ENCODE measurements at regions not wholly inside any gene's neighbourhood (a gene's known extent, or its start where the extent isn't known, plus 50 kb on each side); places are given as distances from the start of the nearest gene placed in this dataset.
"Not testable (repeated sequence)": the region's sequence is repeated elsewhere in the genome, so short reads cannot be mapped to it uniquely, and the experiment has no call there.

DNA sequence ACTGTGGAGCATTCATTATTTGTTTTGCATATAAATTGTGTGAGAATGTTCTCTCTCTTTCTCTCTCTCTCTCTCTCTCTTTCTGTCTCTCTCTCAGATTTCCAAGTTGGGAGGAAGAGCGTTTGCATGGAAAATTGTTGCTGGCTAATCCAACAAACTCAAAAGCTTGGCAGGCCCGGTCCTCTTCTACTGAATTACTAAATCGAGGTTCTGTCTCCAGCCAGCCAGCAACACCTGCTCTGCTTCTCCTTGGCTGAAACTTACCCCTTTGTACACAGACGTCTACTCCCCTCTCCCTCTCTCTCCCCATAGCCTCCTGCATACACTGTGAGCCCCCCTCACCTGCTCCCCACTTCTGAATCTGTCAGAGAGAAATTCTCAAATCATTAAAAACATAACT, 996.4 kb upstream of the AUTS2 start:
- DNase-seq = no peak

DNA sequence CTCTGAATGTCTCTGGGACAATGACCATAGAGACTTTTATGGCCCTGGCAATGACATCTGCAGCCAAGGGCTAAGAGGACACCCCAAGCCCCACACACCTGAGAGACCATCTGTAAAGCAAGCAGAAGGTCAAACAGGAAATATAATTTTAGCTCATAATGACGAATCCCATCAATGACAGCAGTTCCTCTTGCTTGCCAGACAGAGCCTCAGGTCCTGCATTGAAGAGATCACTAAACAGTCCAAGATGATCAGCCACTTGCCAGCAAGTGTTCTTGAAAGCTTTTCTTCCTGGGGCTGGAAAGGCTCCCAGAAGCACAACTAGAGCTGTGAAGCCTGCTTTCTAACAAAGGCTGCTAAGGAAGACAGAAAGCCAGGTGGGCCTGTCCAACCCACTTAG, 993.7 kb upstream of the AUTS2 start:
- DNase-seq = no peak

DNA sequence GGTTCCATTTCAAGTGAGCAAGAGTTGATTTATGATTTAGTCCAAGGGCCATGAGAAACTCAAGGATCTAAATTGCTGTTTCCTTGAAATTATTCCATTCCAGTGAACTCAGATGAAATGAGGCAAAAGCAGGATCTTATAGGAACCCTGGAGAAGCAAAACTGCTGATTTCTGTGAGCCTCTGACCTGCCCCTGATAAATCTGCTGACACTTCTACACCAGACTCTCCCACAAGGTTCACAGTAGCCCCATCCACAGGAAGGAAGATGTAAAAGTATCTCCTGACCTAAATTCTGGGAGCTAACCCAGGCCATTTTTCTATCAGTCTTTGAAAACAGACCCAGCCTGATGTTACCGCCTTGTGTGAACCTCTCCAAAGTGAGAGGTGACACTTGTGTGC, 987.6 kb upstream of the AUTS2 start:
- DNase-seq = no peak

DNA sequence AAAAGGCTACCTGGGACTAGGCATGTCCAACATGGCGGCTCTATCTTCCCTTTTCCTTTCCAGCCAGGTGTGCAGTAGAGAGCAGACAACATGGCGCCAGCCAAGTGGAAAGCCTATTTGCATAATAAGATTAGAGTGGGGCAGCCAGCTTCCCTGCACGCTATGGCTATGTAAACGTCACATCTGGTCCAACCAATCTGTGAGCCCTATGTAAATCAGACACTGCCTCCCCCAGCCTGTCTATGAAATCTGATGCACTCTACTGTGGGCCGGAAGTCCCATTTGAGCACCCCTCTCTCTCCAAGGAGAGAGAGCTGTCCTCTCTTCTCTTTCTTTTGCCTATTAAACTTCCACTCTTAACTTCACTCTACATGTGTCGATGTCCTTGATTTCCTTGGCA, 984.9 kb upstream of the AUTS2 start:
- DNase-seq = no peak

DNA sequence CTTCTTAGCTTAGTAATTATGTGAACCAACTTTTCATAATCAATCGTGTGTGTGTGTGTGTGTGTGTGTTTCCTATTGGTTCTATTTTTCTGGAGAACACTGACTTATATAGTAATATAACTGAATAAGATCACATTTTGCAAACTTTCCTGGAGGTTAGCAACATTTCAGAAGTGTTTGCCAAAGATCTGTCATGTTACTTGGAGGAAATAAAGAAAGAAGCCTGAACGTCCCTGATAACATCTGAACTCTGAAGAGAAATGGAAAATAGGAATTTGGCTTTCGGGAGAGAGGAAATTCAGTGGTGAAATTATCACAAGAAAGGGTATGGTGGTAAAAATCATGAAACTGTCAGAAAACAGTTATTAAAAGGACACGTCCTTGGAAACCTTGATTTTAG, 984.4 kb upstream of the AUTS2 start:
- no peak for DNase-seq

DNA sequence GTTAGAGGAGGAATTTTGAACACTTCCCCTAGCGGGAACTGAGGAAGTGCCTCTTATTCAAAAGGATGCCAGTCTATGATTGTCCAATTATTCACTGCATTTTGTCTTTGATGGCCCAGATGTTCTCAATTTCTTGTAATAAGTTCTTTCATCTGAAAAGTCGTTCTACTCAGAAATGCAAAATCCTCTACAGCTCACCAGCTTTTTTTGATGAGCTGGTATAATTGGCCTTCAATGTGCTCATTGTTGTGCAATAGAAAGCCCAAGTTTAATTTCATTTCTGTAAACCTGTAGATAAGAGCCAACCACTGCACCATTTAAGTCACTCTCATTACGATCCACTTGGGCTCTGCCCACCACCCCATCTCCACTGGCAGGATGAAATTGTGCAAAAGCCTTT, 978.7 kb upstream of the AUTS2 start:
- no peak for DNase-seq

DNA sequence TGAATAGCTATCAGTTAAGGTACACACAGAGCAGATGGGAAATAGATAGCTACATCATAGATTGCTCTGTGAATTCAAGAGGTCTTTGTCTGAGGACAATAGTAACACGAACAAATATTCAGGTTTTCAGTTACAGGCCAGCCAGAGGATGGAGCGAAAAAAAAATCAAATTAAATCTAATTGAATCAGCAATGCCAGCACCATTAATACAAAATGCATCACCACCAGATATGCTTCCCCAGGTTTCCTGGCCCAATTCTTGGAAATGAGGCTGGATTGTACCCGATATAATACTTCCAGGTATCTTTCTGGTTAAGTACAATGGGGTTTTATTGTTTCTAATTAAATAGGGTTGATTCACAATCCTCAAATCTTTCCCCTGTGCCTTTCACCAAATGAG, 975.8 kb upstream of the AUTS2 start:
- DNase-seq = no peak

DNA sequence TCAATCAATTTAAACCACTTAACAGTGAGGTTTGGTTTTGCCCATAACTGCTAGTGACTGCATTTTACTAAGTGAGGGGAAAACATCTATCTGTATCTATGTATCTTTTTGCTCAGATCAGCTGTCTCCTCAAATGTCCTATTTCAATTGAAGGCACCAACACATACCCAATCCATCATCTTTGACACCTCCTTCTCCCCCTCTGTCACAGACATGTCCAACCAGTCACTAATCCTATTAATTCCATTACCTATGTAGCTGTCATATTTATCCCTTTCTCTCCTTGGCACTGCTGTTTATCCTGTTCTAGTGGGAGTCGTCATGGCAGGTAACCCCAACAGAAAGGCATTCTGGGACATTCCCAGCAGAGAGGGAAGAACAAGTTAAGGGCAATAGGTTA, 975.2 kb upstream of the AUTS2 start:
- no peak for DNase-seq

DNA sequence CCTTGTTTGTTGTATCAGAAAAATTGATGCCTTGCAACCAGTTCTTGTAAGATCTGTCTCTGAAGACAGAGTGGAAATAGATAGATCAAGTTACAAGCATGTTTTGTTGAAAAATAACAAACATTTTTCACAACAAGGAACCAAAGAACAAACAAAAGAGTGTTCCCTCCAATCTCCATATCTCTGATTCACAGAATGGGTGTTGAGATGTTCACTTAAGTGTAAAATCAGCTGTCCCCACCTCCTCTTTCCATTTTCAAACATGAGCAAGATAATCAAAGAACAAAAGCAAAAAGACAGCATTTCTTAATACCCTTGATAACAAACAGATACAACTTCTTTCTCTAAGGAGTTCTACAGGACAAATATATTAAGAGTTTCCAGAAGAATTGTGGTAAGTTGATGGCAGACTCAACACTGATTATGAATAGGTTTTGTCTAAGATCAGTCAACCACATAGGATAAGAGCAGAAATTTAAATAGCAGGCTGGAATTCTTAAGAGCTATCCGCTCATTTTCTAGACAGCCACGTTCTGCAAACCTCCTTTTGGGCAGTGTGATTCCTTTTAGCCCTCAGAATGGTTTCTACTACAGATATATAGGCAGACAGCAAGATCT, 970.9 kb upstream of the AUTS2 start:
- DNase-seq = no peak

DNA sequence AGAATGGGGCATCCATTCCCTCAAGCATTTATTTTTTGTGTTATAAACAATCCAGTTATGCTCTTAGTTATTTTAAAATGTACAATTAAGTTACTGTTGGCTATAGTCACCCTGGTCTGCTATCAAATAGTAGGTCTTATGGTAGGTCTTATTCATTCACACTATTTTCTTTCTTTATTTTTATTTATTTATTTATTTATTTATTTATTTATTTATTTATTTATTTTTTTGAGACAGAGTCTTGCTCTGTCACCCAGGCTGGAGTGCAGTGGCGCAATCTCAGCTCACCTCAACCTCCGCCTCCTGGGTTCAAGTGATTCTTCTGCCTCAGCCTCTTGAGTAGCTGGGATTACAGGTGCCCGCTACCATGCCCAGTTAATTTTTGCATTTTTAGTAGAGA, 967.4 kb upstream of the AUTS2 start:
- not testable (repeated sequence) for DNase-seq

DNA sequence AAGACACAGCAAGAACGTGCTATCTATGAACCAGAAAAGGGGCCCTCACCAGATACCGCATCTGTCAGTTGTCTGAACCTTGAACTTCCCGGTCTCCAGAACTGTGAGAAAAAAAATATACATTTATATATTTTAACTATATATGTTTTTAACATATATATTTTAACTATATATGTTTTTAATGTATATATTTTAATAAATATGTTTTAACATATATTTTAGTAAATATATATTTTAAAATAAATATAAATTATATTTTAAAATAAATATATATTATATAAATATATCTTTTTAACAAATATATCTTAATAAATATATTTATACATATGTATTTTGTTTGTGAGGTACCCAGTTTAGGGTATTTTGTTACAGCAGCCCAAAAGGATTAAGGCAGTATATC, 958.2 kb upstream of the AUTS2 start:
- no peak for DNase-seq

DNA sequence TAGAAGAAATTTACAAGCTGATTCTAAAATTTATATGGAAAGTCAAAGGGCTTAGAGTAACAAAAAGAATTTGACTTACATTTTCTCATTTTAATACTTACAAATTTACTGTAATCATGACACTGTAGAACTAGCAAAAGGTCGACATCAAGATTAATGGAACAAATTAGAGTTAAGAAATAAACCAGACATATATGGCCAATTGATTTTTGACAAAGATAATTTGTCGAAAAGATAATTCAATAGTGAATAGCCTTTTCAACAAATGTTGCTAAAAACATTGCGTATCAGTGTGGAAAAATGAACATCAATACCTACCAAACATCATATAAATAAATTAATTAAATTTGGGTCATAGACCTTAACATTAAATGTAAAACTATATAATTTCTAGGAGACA, 955.5 kb upstream of the AUTS2 start:
- no peak for DNase-seq

DNA sequence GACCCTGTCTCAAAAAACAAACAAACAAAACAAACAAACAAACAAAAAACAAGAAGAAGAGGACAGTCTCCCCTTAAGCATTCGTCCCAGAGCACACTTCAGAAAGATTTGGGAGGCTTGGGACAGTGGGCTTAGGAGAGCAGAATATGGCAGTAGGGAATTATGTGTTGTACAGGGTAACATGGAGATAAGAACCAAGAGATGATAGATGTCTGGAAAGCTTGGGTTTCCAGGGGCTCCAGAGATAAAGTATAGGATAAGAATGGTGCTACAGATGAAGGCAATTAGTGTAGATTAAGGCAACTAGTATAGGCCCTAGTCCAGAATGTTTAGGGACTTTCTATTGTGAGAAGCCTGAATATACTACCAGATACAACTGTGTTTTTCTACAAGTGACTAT, 934.9 kb upstream of the AUTS2 start:
- no peak for DNase-seq

DNA sequence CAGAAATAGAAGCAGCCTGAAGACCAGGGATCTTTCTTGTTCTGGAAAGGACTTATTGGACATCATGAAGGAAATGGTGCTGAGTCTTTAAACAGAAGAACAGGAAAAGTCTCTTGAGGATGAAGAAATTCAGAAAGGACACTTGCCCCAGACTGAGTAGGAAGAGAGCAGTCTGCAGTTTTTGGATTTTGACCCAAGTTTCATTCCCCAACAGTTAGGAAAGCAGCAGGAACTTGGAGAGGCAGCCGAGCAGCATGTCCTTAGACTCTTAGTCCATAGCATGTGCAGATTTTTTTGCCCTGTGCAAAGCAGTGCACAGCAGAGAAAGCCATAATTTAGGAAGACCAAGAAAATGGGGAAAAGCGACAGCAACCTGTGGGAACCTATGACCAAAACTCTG, 927.2 kb upstream of the AUTS2 start:
- DNase-seq = no peak

DNA sequence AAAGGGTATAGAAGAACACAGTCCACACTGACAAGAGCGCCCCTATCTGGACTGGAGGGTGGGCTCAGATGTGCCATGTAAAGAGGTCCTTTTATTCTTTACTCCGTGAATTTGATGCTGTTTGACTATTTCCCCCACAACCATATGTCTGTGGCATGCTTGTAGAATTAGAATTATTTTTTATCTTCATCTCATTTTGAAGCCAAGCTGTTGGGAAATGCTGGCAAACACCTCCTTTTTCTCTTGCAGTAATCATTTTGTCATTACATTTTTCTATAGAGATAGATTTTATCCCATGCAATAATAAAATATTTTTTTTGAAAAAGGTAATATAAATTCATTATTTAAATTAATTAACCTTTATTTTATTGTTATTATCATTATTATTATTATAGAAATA, 926.6 kb upstream of the AUTS2 start:
- no peak for DNase-seq

DNA sequence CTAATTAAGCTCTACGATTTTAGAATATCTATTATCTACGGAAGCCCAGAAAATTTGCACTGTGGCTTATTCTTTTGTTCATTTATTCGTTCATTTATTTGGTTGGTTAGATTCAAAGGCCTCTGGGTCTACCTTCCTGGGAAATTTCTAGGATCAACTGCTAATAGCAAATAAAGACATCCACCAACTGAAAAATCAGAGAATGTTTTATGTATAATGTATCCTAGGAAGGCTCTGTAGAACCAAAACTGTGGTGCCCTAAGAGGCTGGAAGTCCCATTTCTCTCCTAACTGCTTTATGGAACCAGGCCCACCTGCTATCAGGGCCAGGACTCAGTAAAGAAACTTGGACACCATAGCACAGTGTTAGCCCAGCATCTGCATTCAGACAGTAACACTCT, 923.4 kb upstream of the AUTS2 start:
- DNase-seq = no peak

DNA sequence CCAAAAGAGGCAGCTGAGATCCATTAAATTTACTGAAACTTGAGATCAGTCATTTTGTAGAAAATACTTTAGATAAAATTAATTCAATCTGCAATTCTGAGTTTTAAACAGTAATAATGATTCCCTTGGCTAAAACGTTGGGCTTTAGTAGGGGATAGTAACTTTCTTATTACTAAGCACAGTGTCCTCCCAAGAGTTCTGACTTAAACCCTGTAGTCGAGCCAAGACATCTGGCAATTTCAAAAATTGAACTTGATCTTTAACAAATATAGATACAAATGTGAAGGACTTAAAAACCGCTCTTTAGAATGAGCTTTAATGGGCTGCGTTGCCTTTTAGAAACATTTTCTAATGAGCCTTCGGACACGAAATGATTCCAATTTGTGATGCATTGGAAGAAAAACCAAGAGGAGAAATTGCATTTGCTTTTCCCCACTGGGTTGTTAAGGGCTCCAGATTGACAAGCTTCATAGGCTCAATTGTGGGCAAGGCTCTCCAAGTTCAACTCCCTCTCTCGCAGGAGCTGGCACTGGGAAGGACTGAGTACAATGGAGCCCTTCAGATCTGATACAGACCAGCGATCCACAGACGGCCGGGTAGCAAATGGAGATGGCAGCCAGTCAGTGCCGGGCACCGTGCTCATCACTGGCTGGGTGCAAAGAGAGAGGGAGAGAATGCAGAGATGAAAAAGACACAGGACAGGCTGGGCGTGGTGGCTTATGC, 921.3 kb upstream of the AUTS2 start:
- no peak for DNase-seq

DNA sequence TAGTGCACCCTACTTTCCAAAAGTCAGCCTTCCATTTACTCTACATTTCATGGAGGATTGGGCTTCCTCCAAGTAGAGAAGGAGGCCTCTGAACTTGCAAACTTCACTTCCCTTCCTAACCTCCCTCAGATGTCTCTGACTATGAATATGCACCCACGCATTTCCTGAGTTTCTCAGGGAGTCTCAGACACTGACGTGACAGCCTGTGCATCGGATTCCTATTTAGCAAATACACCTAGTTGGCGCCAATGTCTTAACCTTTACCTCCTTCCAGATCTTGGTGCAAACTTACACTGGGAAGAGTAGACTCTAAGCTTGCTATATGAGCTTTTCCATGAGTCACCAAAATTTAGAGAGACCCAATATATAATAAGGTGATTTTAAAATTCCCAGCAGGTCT, 920.1 kb upstream of the AUTS2 start:
- no peak for DNase-seq

DNA sequence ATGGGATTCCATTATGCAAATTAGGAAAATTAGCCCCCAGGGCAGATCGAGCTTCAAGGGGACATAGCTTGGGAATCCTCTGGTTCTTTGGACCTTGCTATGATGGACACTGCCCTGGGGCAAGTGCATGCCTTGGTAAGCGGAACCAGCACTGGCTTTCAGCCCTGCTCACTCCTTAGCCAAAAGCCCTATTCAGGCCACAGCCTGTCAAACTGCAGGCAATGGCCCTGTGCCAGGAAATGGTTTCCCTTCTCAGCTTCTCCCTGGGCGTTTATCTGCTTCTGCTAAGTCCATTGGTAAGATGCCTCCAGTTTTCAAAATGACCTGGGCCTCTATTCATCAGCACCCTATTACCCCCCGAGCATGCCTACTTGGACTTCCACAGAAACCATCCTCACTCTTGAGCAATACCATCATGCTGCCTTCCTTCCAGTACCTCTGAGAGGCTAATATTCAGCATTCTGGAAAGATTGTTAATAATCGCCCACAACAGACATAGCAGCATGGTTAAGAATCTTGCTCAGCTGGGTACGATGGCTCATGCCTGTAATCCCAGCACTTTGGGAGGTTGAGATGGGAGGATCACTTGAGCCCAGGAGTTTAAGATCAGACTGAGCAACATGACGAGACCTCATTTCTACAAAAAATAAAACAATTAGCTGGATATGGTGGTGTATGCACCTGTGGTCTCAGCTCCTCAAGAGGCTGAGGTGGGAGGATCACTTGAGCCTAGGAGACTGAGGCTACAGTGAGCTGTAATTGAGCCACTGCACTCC, 918.6 kb upstream of the AUTS2 start:
- no peak for DNase-seq

DNA sequence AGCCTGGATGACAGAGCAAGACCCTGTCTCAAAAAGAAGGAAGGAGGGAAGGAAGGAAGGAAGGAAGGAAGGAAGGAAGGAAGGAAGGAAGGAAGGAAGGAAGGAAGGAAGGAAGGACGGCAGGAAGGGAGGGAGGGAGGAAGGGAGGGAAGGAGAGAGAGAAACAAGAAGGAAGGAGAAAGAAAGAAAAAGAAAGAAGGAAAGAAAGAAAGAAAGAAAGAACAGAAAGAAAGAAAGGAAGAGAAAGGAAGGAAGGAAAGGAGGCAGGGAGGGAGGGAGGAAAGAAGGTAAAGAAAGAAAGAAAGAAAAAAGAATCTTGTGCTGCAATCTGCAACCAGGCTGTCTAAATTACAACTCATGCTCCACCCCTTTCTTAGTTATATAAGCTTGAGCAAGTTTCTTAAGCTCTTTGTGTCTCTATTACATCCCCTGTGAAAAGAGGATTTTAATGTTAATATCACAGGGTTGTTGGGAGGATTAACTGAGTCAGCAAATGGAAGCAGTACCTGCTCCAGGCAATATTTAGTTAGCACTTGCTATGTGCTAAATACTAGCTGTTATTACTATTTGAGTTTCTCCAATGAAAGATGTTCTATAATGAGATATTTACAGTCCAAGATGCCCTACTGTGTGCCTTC, 917.9 kb upstream of the AUTS2 start:
- DNase-seq = no peak

DNA sequence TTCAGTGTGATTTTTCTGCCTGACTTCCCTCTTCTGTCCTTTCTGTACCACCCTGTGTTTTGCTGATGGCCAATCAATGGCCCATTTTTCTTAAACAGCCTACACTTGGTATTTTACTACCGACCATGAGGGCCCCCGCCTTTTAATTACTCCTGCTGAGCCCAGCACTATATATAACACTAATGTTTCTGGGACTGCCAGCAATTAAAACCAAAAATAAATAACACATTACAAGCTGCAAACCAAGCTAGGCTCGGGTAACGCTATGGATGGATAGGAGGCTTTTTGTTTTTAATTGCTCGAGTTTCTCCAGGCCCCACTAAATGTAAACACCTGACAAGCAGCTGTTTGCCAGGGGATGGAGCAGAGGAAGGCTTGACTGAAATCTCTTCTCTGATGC, 915.4 kb upstream of the AUTS2 start:
- DNase-seq = no peak

DNA sequence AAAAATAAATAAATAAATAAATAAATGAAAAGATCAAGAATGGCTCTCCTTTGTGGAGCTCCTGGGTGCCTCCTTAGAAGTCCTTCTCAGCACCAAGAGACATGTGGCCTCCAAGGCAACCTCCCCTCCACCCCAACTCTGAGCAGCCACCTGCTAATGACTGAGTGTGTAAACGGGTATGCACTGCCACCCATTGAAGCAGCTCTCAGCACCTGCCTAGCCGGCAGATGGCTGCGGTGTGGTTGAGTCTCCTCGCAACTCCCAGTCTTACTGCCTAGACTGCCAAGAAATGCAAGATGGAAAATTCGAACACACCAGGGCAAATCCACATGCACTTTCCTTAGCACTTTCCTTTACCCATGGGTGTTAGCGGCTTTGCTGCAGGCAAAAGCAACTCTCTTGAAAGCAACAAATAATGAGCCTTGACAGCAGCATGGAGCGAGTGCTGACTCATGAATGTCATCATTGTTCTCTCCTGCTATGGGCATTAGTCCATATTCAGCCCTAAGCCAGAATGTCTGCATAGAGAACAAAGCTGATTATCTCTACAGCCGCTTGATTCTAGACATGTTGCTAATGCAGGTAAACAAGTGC, 913.9 kb upstream of the AUTS2 start:
- DNase-seq = no peak

DNA sequence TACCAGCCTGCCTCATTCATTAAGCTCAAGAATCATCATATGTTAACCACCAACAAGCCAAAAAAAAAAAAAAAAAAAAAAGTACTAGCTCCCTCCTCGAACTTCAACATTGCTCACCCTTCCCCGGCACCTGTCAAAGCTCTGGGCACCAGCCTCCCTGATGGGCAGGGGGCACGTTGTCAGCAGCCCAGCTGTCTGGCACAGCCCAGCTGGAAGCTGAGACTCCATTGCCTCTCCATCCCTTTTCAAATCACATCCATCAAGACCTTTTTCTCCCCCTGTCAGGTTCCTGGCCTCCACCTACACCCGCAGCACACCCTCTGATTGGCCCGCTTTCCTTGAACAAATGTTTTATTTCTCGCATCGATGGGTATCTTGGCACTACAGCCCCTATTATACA, 913.3 kb upstream of the AUTS2 start:
- DNase-seq = no peak
